ENCODE measurements at regions not wholly inside any gene's neighbourhood (a gene's known extent, or its start where the extent isn't known, plus 50 kb on each side); places are given as distances from the start of the nearest gene placed in this dataset.

DNA sequence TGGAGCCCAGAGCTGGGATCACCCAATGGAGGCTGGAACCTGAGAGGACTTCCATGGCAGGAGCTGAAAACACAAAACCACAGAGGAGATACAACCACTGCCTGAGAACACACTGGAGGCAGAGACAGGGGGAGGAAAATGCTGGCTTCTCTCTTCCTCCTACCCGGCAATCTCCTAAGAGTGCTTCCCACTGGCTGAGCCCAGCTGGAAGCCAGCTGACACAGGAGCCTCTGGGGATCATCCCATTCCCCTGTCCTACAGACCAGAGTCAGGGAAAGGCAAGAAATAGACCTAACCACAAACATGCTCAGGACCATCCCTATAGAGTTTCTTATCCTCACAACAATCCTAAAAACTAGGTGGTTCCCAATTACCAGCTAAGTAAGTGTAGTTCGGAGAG, 112.4 kb upstream of the CDH5 start:
- TF ChIP-seq, protein P1, sequence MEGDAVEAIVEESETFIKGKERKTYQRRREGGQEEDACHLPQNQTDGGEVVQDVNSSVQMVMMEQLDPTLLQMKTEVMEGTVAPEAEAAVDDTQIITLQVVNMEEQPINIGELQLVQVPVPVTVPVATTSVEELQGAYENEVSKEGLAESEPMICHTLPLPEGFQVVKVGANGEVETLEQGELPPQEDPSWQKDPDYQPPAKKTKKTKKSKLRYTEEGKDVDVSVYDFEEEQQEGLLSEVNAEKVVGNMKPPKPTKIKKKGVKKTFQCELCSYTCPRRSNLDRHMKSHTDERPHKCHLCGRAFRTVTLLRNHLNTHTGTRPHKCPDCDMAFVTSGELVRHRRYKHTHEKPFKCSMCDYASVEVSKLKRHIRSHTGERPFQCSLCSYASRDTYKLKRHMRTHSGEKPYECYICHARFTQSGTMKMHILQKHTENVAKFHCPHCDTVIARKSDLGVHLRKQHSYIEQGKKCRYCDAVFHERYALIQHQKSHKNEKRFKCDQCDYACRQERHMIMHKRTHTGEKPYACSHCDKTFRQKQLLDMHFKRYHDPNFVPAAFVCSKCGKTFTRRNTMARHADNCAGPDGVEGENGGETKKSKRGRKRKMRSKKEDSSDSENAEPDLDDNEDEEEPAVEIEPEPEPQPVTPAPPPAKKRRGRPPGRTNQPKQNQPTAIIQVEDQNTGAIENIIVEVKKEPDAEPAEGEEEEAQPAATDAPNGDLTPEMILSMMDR (conservative IDR thresholded peaks at IDR 0.05; ENCODE audit: low read length): no peak
- TF ChIP-seq EZH2phosphoT487 (IDR thresholded peaks at IDR 0.05; ENCODE audit: borderline replicate concordance, low read depth, low read length): no peak
- no peak overlapping the region for H2AFZ ChIP-seq (ENCODE audit: low read length)
- H3K9me2 ChIP-seq (ENCODE audit: insufficient read depth, low read length): no peaks in the 10 kb centered on the region
- no peaks in the 10 kb centered on the region for H3K4me1 ChIP-seq (ENCODE audit: insufficient read depth, low read length, poor library complexity, severe bottlenecking)
- no peaks in the 10 kb centered on the region for H4K20me1 ChIP-seq (ENCODE audit: insufficient read depth, low read length)
- H3K27ac ChIP-seq (ENCODE audit: low read depth, low read length, poor library complexity, severe bottlenecking): no peak overlapping the region
- no peak for DNase-seq (ENCODE audit: low spot score)
- ChIA-PET POLR2A (no interaction called here), CTCF (ENCODE audit: unreplicated experiment) (no interaction called here)
- BruUV-seq (replicated peaks): no TSS peak
- H3K9me3 ChIP-seq (ENCODE audit: low read length): no peaks in the 10 kb centered on the region
- H3K4me3 ChIP-seq (ENCODE audit: low read depth, low read length, poor library complexity, severe bottlenecking): no peak overlapping the region
- no peaks in the 10 kb centered on the region for H3K79me2 ChIP-seq (ENCODE audit: insufficient read depth, low read depth, low read length)
- H3K4me2 ChIP-seq (ENCODE audit: low read length): no peak overlapping the region
- intact Hi-C loops (cut with micrococcal nuclease; ENCODE audit: unreplicated experiment): no loop called here
- no peaks in the 10 kb centered on the region for H3K36me3 ChIP-seq (ENCODE audit: insufficient read depth, low read length)

DNA sequence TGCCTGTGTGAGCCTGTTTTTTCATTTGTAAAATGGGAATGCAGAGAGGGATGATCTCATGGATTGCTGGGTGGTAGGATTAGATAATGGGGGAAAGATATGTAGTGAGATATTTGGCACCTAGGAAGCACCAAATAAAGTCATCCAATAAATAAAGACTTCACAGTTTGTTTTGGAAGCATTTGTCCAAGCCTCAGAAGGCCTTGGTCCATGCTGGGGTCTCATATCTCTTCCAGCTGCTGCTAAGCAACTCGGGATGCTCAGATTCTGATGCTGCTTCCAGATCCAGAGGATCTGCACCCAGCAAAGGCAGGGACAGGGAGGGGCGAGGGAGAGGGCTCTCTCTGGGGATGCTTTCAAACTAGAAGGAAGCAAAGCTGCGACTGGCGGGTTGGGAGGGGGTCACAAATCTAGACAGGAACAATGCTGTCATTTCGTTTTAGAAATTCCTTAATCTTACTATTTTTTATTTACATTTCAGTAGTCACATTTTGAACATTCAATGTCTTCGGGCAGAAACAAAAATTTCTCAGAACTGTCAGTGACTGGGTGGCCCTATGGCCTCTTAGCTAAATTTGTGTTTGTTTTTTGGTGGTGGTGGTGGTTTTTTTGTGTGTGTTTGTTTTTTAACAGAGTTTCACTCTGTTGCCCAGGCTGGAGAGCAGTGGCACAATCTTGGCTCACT, 114.9 kb upstream of the CDH5 start:
- TF ChIP-seq, protein P1 (conservative IDR thresholded peaks at IDR 0.05; ENCODE audit: low read length): no peak
- no peak for TF ChIP-seq EZH2phosphoT487 (IDR thresholded peaks at IDR 0.05; ENCODE audit: borderline replicate concordance, low read depth, low read length)
- Histone ChIP-seq H3K79me2 (ENCODE audit: insufficient read depth, low read depth, low read length) (no peaks in the 10 kb centered on the region), H3K9me3 (ENCODE audit: low read length) (no peaks in the 10 kb centered on the region), H3K4me2 (ENCODE audit: low read length) (no peak overlapping the region), H3K27ac (ENCODE audit: low read depth, low read length, poor library complexity, severe bottlenecking) (no peak overlapping the region), H3K9me2 (ENCODE audit: insufficient read depth, low read length) (no peaks in the 10 kb centered on the region), H2AFZ (ENCODE audit: low read length) (no peak overlapping the region), H3K36me3 (ENCODE audit: insufficient read depth, low read length) (no peaks in the 10 kb centered on the region), H3K4me1 (ENCODE audit: insufficient read depth, low read length, poor library complexity, severe bottlenecking) (no peaks in the 10 kb centered on the region), H3K4me3 (ENCODE audit: low read depth, low read length, poor library complexity, severe bottlenecking) (no peak overlapping the region), H4K20me1 (ENCODE audit: insufficient read depth, low read length) (no peaks in the 10 kb centered on the region)
- DNase-seq (ENCODE audit: low spot score): no peak
- CTCF ChIA-PET (ENCODE audit: unreplicated experiment): no interaction called here
- intact Hi-C loops (cut with micrococcal nuclease; ENCODE audit: unreplicated experiment): no loop called here
- POLR2A ChIA-PET: no interaction called here
- no TSS peak for BruUV-seq (replicated peaks)

DNA sequence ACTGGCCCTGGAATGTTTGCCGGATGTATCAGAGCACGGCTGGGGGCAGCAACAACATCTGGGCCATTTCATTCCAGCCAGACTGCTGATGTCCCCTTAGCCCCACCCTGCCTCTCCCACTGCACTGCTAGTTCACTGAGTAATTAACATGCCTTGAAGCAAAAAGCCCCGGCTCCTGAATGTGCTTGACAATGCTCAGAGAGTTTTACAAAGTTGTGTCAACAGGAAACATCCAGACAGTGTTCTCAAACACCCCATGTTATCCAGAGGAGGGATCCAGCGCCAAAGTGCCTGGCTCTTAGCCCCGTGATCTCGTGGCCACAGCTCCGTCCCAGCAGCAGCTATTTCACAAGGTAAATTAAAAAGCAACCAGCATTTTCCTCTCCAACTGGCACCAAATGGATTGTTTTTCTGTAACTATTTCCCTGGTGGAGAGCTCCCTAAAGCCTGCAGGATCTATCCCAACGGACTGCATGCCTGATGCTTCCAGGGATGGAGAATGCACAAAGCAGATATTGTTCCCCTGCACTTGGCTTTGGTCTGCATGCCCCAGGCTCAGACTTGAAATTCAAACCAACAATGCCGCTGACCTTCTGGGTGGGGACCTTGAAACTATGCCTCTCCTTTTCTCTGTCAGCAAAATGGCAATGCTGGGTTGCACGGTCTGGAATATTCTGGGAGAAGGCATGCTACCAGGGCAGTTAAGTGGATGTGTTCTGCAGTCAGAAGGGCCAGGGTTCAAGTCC, 115.6 kb upstream of the CDH5 start:
- Histone ChIP-seq H3K4me3 (ENCODE audit: low read depth, low read length, poor library complexity, severe bottlenecking) (no peak overlapping the region), H3K36me3 (ENCODE audit: insufficient read depth, low read length) (no peaks in the 10 kb centered on the region), H3K4me2 (ENCODE audit: low read length) (no peak overlapping the region), H4K20me1 (ENCODE audit: insufficient read depth, low read length) (no peaks in the 10 kb centered on the region), H3K79me2 (ENCODE audit: insufficient read depth, low read depth, low read length) (no peaks in the 10 kb centered on the region), H3K4me1 (ENCODE audit: insufficient read depth, low read length, poor library complexity, severe bottlenecking) (no peaks in the 10 kb centered on the region), H3K9me3 (ENCODE audit: low read length) (no peaks in the 10 kb centered on the region), H3K9me2 (ENCODE audit: insufficient read depth, low read length) (no peaks in the 10 kb centered on the region), H2AFZ (ENCODE audit: low read length) (no peak overlapping the region), H3K27ac (ENCODE audit: low read depth, low read length, poor library complexity, severe bottlenecking) (no peak overlapping the region)
- intact Hi-C loops (cut with micrococcal nuclease; ENCODE audit: unreplicated experiment): no loop called here
- DNase-seq (ENCODE audit: low spot score): no peak
- TF ChIP-seq EZH2phosphoT487 (IDR thresholded peaks at IDR 0.05; ENCODE audit: borderline replicate concordance, low read depth, low read length): no peak
- BruUV-seq (replicated peaks): no TSS peak
- ChIA-PET POLR2A (interaction anchor here (0.6 kb wide), 1 partner anchor 396 kb away, joined by 3 read pairs; no protein-coding TSS in a partner anchor), CTCF (ENCODE audit: unreplicated experiment) (no interaction called here)
